Neural cell (in vitro differentiated cells): ENCODE measurements at regions not wholly inside any gene's neighbourhood (a gene's known extent, or its start where the extent isn't known, plus 50 kb on each side); places are given as distances from the start of the nearest gene placed in this dataset.

Experiments used
- CTCF ChIP-seq: fragments of 450-650 bp; IDR thresholded peaks from 2 replicates; pipeline ENCODE4 v1.5.1; 2014; ENCODE audit warnings: antibody characterized with exemption, mild to moderate bottlenecking, moderate library complexity; ENCODE audit not compliant: poor library complexity, severe bottlenecking
- EZH2 ChIP-seq: fragments of 200-600, 300-800 bp; shearing (Covaris generic), sonication (generic); IDR thresholded peaks from 2 replicates; pipeline ENCODE4 v1.6.1; 2014; ENCODE audit warnings: antibody characterized with exemption, low read length, borderline replicate concordance, mild to moderate bottlenecking; ENCODE audit not compliant: insufficient read depth, poor library complexity, severe bottlenecking
- POLR2AphosphoS5 ChIP-seq: IDR thresholded peaks from 2 replicates; pipeline ENCODE4 v1.6.1; 2012
- REST ChIP-seq: IDR thresholded peaks from 2 replicates; pipeline ENCODE4 v1.6.1; 2012; ENCODE audit warnings: borderline replicate concordance
- TAF1 ChIP-seq: IDR thresholded peaks from 2 replicates; pipeline ENCODE4 v1.6.1; 2012; ENCODE audit warnings: low read depth

GRCh38 chr6:144602523-144603180 lies 317.5 kb downstream of the UTRN start:
- TF ChIP-seq CTCF = no peak
- TF ChIP-seq REST = no peak
- no peak for TF ChIP-seq TAF1
- TF ChIP-seq POLR2AphosphoS5 = no peak
- TF ChIP-seq EZH2 = no peak
